HUES48 (cell line): ENCODE measurements at regions not wholly inside any gene's neighbourhood (a gene's known extent, or its start where the extent isn't known, plus 50 kb on each side); places are given as distances from the start of the nearest gene placed in this dataset.

ENCODE experiments used
- H3K27ac ChIP-seq: one replicate; pipeline ENCODE4 v1.7.0; 2013; ENCODE audit warnings: low read depth, low read length, inconsistent platforms
- H3K27me3 ChIP-seq: 2 replicates; pipeline ENCODE4 v1.6.1; 2013; ENCODE audit warnings: mild to moderate bottlenecking, low read length; ENCODE audit not compliant: control insufficient read depth, insufficient read depth
- H3K36me3 ChIP-seq: 2 replicates; pipeline ENCODE4 v1.6.1; 2013; ENCODE audit warnings: low read length; ENCODE audit not compliant: control insufficient read depth, insufficient read depth
- H3K4me1 ChIP-seq: 2 replicates; pipeline ENCODE4 v1.6.1; 2013; ENCODE audit warnings: mild to moderate bottlenecking, low read length; ENCODE audit not compliant: control insufficient read depth, insufficient read depth
- H3K4me3 ChIP-seq: 2 replicates; pipeline ENCODE4 v1.5.1; 2013; ENCODE audit warnings: mild to moderate bottlenecking, low read depth, low read length
- H3K9ac ChIP-seq: 2 replicates; pipeline ENCODE4 v1.6.1; 2013; ENCODE audit warnings: mild to moderate bottlenecking, low read depth, low read length, moderate library complexity
- H3K9me3 ChIP-seq: 2 replicates; pipeline ENCODE4 v1.6.1; 2013; ENCODE audit warnings: low read length; ENCODE audit not compliant: control insufficient read depth, insufficient read depth

GRCh38 chr11:134584706-134585445, 172.8 kb upstream of the B3GAT1 start:
- H3K27me3 ChIP-seq: no peaks in the 10 kb centered on the region
- H3K9me3 ChIP-seq: no peaks in the 10 kb centered on the region
- peaks cover 2% of the 10 kb centered on the region; the same call in 1 of the 2 replicates for H3K4me1 ChIP-seq
- no peak overlapping the region for H3K27ac ChIP-seq
- H3K4me3 ChIP-seq: no peak overlapping the region
- no peaks in the 10 kb centered on the region for H3K36me3 ChIP-seq
- H3K9ac ChIP-seq: no peak overlapping the region

- H3K27ac ChIP-seq: no peak overlapping the region
- peaks cover 2% of the 10 kb centered on the region; the same call in 1 of the 2 replicates for H3K4me1 ChIP-seq
- H3K9ac ChIP-seq: no peak overlapping the region
- H3K4me3 ChIP-seq: no peak overlapping the region
- H3K36me3 ChIP-seq: no peaks in the 10 kb centered on the region
- no peaks in the 10 kb centered on the region for H3K27me3 ChIP-seq
- H3K9me3 ChIP-seq: no peaks in the 10 kb centered on the region
Measured at GRCh38 chr11:134584001-134584561, 172.0 kb upstream of the B3GAT1 start.

GRCh38 chr11:134583397-134583990, 171.5 kb upstream of the B3GAT1 start:
- H3K9me3 ChIP-seq: no peaks in the 10 kb centered on the region
- no peaks in the 10 kb centered on the region for H3K27me3 ChIP-seq
- no peak overlapping the region for H3K9ac ChIP-seq
- H3K4me1 ChIP-seq: peaks cover 2% of the 10 kb centered on the region; the same call in 1 of the 2 replicates
- H3K36me3 ChIP-seq: no peaks in the 10 kb centered on the region
- H3K4me3 ChIP-seq: no peak overlapping the region
- no peak overlapping the region for H3K27ac ChIP-seq

GRCh38 chr11:134582770-134583095, 170.7 kb upstream of the B3GAT1 start:
- Histone ChIP-seq H3K9me3 (no peaks in the 10 kb centered on the region), H3K4me1 (peaks cover 2% of the 10 kb centered on the region; the same call in 1 of the 2 replicates), H3K9ac (no peak overlapping the region), H3K27ac (no peak overlapping the region), H3K4me3 (no peak overlapping the region), H3K36me3 (no peaks in the 10 kb centered on the region), H3K27me3 (no peaks in the 10 kb centered on the region)

- Histone ChIP-seq H3K4me1 (peaks cover 2% of the 10 kb centered on the region; the same call in 1 of the 2 replicates), H3K4me3 (no peak overlapping the region), H3K27me3 (no peaks in the 10 kb centered on the region), H3K27ac (no peak overlapping the region), H3K9ac (no peak overlapping the region), H3K36me3 (no peaks in the 10 kb centered on the region), H3K9me3 (no peaks in the 10 kb centered on the region)
Measured at GRCh38 chr11:134581966-134582769, 170.1 kb upstream of the B3GAT1 start.

GRCh38 chr11:134581121-134581626, 169.1 kb upstream of the B3GAT1 start:
- H3K36me3 ChIP-seq: no peaks in the 10 kb centered on the region
- H3K9ac ChIP-seq: no peak overlapping the region
- no peak overlapping the region for H3K4me3 ChIP-seq
- H3K27me3 ChIP-seq: no peaks in the 10 kb centered on the region
- H3K27ac ChIP-seq: no peak overlapping the region
- H3K9me3 ChIP-seq: no peaks in the 10 kb centered on the region
- H3K4me1 ChIP-seq: peaks cover 2% of the 10 kb centered on the region; the same call in 1 of the 2 replicates

GRCh38 chr11:134580610-134580975, 168.6 kb upstream of the B3GAT1 start:
- Histone ChIP-seq H3K9me3 (no peaks in the 10 kb centered on the region), H3K27me3 (no peaks in the 10 kb centered on the region)

GRCh38 chr11:134579724-134580609, 167.9 kb upstream of the B3GAT1 start:
- Histone ChIP-seq H3K9me3 (no peaks in the 10 kb centered on the region), H3K27me3 (no peaks in the 10 kb centered on the region), H3K27ac (no peak overlapping the region), H3K36me3 (no peaks in the 10 kb centered on the region), H3K4me3 (no peak overlapping the region), H3K4me1 (peaks cover 2% of the 10 kb centered on the region; the same call in 1 of the 2 replicates), H3K9ac (no peak overlapping the region)

More at GRCh38 chr11:134580610-134580975, 168.6 kb upstream of the B3GAT1 start:
- Histone ChIP-seq H3K4me3 (no peak overlapping the region), H3K4me1 (peaks cover 2% of the 10 kb centered on the region; the same call in 1 of the 2 replicates), H3K36me3 (no peaks in the 10 kb centered on the region), H3K27ac (no peak overlapping the region), H3K9ac (no peak overlapping the region)

GRCh38 chr11:134578807-134579723, 167.0 kb upstream of the B3GAT1 start:
- Histone ChIP-seq H3K9me3 (no peaks in the 10 kb centered on the region), H3K27ac (no peak overlapping the region), H3K36me3 (no peaks in the 10 kb centered on the region), H3K27me3 (no peaks in the 10 kb centered on the region), H3K9ac (no peak overlapping the region), H3K4me3 (no peak overlapping the region), H3K4me1 (no peaks in the 10 kb centered on the region; the same call in 1 of the 2 replicates)
